KMS-11 (cell line): ENCODE measurements at regions not wholly inside any gene's neighbourhood (a gene's known extent, or its start where the extent isn't known, plus 50 kb on each side); places are given as distances from the start of the nearest gene placed in this dataset.

Source experiments
- H2AFZ ChIP-seq: fragments of 200-600 bp; sonication (generic); 2 replicates; pipeline ENCODE4 v1.6.1; 2016; ENCODE audit warnings: antibody characterized with exemption, mixed run types, low read depth
- H3K27ac ChIP-seq: fragments of 200-600 bp; sonication (generic); 2 replicates; pipeline ENCODE4 v1.6.1; 2016; ENCODE audit warnings: mild to moderate bottlenecking, mixed run types
- H3K27me3 ChIP-seq: fragments of 200-600 bp; sonication (generic); 2 replicates; pipeline ENCODE4 v1.6.1; 2017; ENCODE audit warnings: mild to moderate bottlenecking, low read depth, mixed run types, moderate library complexity; ENCODE audit not compliant: insufficient read depth
- H3K36me3 ChIP-seq: fragments of 200-600 bp; sonication (generic); 2 replicates; pipeline ENCODE4 v1.6.1; 2017; ENCODE audit warnings: mild to moderate bottlenecking, mixed run types; ENCODE audit not compliant: insufficient read depth
- H3K4me1 ChIP-seq: fragments of 200-600 bp; sonication (generic); 2 replicates; pipeline ENCODE4 v1.6.1; 2016; ENCODE audit warnings: mild to moderate bottlenecking, low read depth, mixed run types; ENCODE audit not compliant: poor library complexity, severe bottlenecking
- H3K4me2 ChIP-seq: fragments of 200-600 bp; sonication (generic); 2 replicates; pipeline ENCODE4 v1.7.0; 2016; ENCODE audit warnings: mild to moderate bottlenecking, mixed run types
- H3K4me3 ChIP-seq: fragments of 200-600 bp; sonication (generic); IDR thresholded peaks from 2 replicates; pipeline ENCODE4 v1.6.1; 2017; ENCODE audit warnings: low read depth, low read length, mixed read lengths; ENCODE audit not compliant: insufficient read depth
- H3K79me2 ChIP-seq: fragments of 200-600 bp; sonication (generic); 2 replicates; pipeline ENCODE4 v1.6.1; 2016; ENCODE audit warnings: low read depth, mixed run types; ENCODE audit not compliant: insufficient read depth
- H3K9ac ChIP-seq: fragments of 200-600 bp; sonication (generic); 2 replicates; pipeline ENCODE4 v1.6.1; 2016; ENCODE audit warnings: mild to moderate bottlenecking, mixed run types
- H4K20me1 ChIP-seq: fragments of 200-600 bp; sonication (generic); 2 replicates; pipeline ENCODE4 v1.6.1; 2016; ENCODE audit warnings: mild to moderate bottlenecking, mixed run types; ENCODE audit not compliant: insufficient read depth
- CTCF ChIP-seq: fragments of 200-600 bp; sonication (generic); conservative IDR thresholded peaks from 2 replicates; pipeline ENCODE4 v1.6.1; 2017; ENCODE audit warnings: low read depth, mild to moderate bottlenecking, antibody characterized with exemption, low read length, moderate library complexity, mixed read lengths

GRCh38 chr5:104967806-104968410 is 1405.3 kb upstream of the NUDT12 start:
- H2AFZ ChIP-seq = no peak overlapping the region
- no peaks in the 10 kb centered on the region for H3K79me2 ChIP-seq
- H3K27me3 ChIP-seq = no peaks in the 10 kb centered on the region
- no peaks in the 10 kb centered on the region for H3K4me1 ChIP-seq
- H4K20me1 ChIP-seq = no peaks in the 10 kb centered on the region
- no peak overlapping the region for H3K4me2 ChIP-seq
- no peak overlapping the region for H3K9ac ChIP-seq
- no peak for TF ChIP-seq CTCF
- no peak overlapping the region for H3K4me3 ChIP-seq
- no peaks in the 10 kb centered on the region for H3K36me3 ChIP-seq
- no peak overlapping the region for H3K27ac ChIP-seq

- Histone ChIP-seq H3K27me3 (no peaks in the 10 kb centered on the region), H3K4me2 (no peak overlapping the region), H4K20me1 (no peaks in the 10 kb centered on the region), H3K4me3 (no peak overlapping the region), H3K36me3 (no peaks in the 10 kb centered on the region), H3K4me1 (no peaks in the 10 kb centered on the region), H3K9ac (no peak overlapping the region), H3K79me2 (no peaks in the 10 kb centered on the region), H2AFZ (no peak overlapping the region), H3K27ac (no peak overlapping the region)
- no peak for TF ChIP-seq CTCF
Measured at GRCh38 chr5:104965006-104965405, 1402.4 kb upstream of the NUDT12 start.

GRCh38 chr5:104955479-104955878 is 1392.9 kb upstream of the NUDT12 start:
- Histone ChIP-seq H2AFZ (no peak overlapping the region), H4K20me1 (no peaks in the 10 kb centered on the region), H3K9ac (no peak overlapping the region), H3K79me2 (no peaks in the 10 kb centered on the region), H3K4me3 (no peak overlapping the region), H3K27me3 (no peaks in the 10 kb centered on the region), H3K36me3 (no peaks in the 10 kb centered on the region), H3K4me1 (no peaks in the 10 kb centered on the region), H3K4me2 (no peak overlapping the region), H3K27ac (no peak overlapping the region)
- TF ChIP-seq CTCF = no peak

GRCh38 chr5:104952876-104953275 is 1390.3 kb upstream of the NUDT12 start:
- TF ChIP-seq CTCF = no peak

More at GRCh38 chr5:104952876-104953275, 1390.3 kb upstream of the NUDT12 start:
- no peaks in the 10 kb centered on the region for H3K36me3 ChIP-seq
- H3K27me3 ChIP-seq = no peaks in the 10 kb centered on the region
- no peak overlapping the region for H3K4me3 ChIP-seq
- H3K9ac ChIP-seq = no peak overlapping the region
- H3K4me2 ChIP-seq = no peak overlapping the region
- H2AFZ ChIP-seq = no peak overlapping the region
- H3K79me2 ChIP-seq = no peaks in the 10 kb centered on the region
- no peaks in the 10 kb centered on the region for H3K4me1 ChIP-seq
- H4K20me1 ChIP-seq = no peaks in the 10 kb centered on the region
- no peak overlapping the region for H3K27ac ChIP-seq
